22Rv1 (cell line): ENCODE measurements at regions not wholly inside any gene's neighbourhood (a gene's known extent, or its start where the extent isn't known, plus 50 kb on each side); places are given as distances from the start of the nearest gene placed in this dataset.
A peak's percentile ranks its signal among the peaks of the same experiment; 100 is the strongest.

Source experiments
- H3K27ac ChIP-seq: fragments of 450-650 bp; 2 replicates; pipeline ENCODE4 v1.5.1; 2017
- ZFX ChIP-seq: fragments of 450-650 bp; IDR thresholded peaks from 2 replicates; pipeline ENCODE4 v1.6.1; 2017; ENCODE audit warnings: antibody characterized with exemption, borderline replicate concordance
- TF ChIP-seq, protein P1 (sequence below): fragments of 450-650 bp; IDR thresholded peaks from 2 replicates; pipeline ENCODE4 v1.5.1; 2017; ENCODE audit warnings: mild to moderate bottlenecking

DNA sequence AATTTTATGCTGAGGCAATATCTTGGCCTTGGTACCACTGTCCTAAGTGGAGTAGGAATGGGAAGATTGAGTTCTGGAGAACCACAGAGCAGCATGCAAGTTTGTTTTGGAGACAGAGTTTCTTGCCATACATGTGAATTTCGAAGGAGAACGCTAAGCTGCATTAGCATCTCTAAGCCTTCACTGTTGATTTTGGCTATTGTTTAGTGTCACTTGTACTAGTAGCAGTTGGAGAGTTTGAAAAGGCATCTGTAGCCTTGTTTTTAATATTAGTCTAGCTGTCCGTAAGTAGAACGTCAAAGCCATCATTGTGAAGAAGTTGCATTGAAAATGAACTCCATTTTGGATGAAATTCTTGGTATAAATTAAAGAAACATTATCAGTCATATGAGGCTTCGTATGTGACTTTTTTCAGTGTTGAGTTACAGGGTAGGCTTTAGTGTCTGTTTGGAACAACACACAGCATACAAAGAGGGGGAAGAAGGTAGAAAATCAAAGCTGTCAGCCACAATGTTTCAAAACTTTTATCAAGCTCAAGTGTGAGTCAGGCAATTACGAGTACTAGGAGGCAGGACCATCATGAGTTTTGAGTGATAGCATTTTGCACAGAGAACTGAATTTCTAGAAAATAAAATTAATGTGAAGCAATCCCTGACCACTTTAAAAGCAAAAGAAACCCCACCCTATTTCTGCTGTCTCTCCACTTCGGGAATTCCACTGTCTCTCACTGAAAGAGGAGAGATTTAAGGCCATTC, 70.2 kb upstream of the NAV3 start:
- H3K27ac ChIP-seq: no peak overlapping the region
- TF ChIP-seq ZFX: no peak
- TF ChIP-seq, protein P1, sequence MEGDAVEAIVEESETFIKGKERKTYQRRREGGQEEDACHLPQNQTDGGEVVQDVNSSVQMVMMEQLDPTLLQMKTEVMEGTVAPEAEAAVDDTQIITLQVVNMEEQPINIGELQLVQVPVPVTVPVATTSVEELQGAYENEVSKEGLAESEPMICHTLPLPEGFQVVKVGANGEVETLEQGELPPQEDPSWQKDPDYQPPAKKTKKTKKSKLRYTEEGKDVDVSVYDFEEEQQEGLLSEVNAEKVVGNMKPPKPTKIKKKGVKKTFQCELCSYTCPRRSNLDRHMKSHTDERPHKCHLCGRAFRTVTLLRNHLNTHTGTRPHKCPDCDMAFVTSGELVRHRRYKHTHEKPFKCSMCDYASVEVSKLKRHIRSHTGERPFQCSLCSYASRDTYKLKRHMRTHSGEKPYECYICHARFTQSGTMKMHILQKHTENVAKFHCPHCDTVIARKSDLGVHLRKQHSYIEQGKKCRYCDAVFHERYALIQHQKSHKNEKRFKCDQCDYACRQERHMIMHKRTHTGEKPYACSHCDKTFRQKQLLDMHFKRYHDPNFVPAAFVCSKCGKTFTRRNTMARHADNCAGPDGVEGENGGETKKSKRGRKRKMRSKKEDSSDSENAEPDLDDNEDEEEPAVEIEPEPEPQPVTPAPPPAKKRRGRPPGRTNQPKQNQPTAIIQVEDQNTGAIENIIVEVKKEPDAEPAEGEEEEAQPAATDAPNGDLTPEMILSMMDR: no peak

DNA sequence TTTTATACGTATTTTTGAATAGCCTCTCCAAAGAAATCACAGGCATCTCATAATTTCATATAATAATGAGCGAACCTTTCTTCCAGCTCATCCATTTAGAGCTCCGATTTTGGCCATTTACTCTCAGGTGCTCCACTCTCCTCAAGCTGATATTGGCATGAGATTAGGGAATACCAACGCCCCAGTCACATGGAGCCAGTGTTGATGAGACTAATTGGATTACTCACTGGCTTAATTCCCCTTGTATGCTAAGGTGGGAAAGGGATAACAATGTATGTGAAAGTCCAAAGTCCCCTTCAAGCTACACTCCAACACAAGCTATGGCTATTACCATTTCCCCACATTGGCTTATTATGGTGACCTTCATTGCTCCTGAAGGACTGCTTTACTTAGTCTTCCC, 76.6 kb upstream of the NAV3 start:
- no peak overlapping the region for H3K27ac ChIP-seq
- TF ChIP-seq ZFX: no peak
- TF ChIP-seq, protein P1: no peak

DNA sequence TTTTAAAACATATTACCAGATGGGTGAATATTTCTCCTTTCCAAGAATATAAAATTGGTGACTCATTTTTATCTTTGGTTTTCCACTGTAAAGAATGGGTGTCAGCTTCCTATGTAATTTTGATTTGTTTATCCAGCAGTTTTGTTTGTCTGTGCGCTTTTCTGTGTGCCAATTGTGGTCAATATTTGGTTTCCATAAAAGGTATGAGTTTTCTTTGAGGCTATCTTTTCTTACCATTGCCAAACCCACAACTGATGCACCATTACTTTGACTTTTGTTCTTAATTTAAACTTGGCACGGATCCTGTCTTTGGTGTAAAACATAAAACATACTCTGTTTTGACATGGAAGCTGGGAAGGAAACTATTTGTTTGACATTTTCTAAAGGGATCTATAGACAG, 78.8 kb upstream of the NAV3 start:
- peak overlapping the region; percentile 73 for H3K27ac ChIP-seq
- no peak for TF ChIP-seq ZFX
- TF ChIP-seq, protein P1: no peak

DNA sequence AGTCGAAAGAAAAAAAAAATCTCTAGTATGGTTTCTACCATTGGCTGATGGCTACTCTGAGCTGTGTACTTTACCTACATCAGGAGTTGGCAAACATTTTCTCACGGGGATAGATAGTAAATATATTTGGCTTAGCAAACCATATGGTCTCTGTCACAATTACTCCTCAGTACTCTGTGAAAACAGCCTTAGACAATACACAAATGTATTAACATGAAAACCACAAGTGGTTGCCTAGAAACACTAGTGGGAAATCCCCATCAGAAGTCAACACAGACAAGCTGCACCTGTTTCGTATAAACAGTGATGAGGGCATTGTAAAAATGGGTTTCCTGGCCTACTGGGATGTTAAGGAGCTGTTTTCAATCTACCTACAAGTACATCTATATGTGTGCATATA, 84.6 kb upstream of the NAV3 start:
- H3K27ac ChIP-seq: peak overlapping the region; percentile 22; the same call in 1 of the 2 replicates

DNA sequence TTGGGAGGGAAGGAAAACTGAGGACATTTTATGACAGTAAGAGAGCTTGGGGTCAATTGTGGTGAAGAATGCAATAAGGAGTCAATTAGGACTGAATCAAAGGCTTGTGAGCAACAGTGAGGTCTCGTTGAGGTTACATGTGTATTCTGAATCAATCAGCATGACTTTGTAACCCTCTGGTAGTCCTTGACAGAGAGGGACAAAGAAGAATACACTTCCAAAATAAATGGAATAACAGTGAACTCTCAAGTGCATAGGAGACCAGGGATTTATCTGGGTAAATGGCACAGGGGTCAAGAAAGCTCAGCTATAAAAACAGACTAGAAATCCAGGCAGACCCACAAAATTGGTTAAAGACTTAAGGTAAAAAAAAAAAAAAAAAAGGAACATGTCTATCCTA, 85.1 kb upstream of the NAV3 start:
- TF ChIP-seq ZFX: no peak
- TF ChIP-seq, protein P1: no peak
- peak overlapping the region; percentile 22; the same call in 1 of the 2 replicates for H3K27ac ChIP-seq

More for the DNA sequence above, 84.6 kb upstream of the NAV3 start:
- TF ChIP-seq, protein P1: no peak
- no peak for TF ChIP-seq ZFX

DNA sequence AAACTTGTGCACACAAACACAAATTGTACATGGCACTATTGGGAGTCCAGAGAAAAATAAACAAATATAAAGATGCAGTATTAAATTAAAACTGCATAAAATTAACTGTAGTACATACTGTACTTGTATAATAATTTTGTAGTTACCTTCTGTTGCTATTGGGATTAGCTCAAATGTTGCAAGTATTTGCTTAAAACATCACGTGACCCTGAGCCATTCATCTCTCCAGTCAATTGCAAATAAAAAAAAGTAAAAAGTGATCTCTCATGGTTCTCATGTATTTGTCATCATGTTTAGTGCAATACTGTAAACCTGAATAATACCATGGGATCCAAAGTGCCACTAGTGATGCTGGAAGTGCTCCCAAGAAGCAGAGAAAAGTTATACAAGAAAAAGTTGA, 88.1 kb upstream of the NAV3 start:
- TF ChIP-seq ZFX: no peak
- TF ChIP-seq, protein P1: no peak

DNA sequence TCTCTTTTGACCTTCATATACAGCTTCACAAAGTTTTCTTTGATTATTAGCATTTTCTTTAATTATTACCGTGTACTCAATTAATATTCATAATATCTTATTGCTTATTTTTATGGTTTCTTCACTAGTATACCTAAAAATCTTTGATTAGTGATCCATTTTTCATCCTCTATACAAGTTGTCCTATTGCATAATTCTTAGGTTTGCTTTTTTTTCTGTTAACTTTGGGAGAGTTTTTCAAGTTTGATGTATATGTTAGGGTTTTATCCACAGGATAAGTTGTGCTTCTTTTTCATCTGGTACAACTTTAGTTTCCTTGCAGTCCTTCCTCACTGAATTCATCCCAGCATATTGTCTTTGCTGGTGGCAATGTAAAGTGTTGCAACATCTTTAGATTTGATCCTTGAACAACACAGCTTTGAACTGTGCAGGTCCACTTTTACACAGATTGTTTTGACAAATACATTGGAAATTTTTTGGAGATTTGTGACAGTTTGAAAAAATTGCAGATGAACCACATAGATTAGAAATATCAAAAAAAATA, 88.6 kb upstream of the NAV3 start:
- peak overlapping the region; percentile 52 for H3K27ac ChIP-seq
- no peak for TF ChIP-seq ZFX
- TF ChIP-seq, protein P1: no peak

More for the DNA sequence above, 88.1 kb upstream of the NAV3 start:
- H3K27ac ChIP-seq: peak overlapping the region; percentile 52
